Ureter (tissue), 1 donor: ENCODE measurements at regions not wholly inside any gene's neighbourhood (a gene's known extent, or its start where the extent isn't known, plus 50 kb on each side); places are given as distances from the start of the nearest gene placed in this dataset.
"Not testable (repeated sequence)": the region's sequence is repeated elsewhere in the genome, so short reads cannot be mapped to it uniquely, and the experiment has no call there.

Source experiments
- DNase-seq: peaks from one replicate; pipeline ENCODE4 v3.0.0-alpha.2; 2020; ENCODE audit warnings: low spot score
- donor health status: DM: yes; HTN: yes; CAD: no.

GRCh38 chr4:120299631-120300030, 233.0 kb upstream of the MAD2L1 start:
- DNase-seq: no peak

- no peak for DNase-seq
These were observed 226.7 kb upstream of the MAD2L1 start for GRCh38 chr4:120293341-120293740.

GRCh38 chr4:120291541-120291940, 224.9 kb upstream of the MAD2L1 start:
- no peak for DNase-seq

GRCh38 chr4:120290553-120290952, 223.9 kb upstream of the MAD2L1 start:
- DNase-seq: no peak

- DNase-seq: no peak
These were observed 220.2 kb upstream of the MAD2L1 start for GRCh38 chr4:120286813-120287212.

GRCh38 chr4:120281581-120281980, 214.9 kb upstream of the MAD2L1 start:
- no peak for DNase-seq

- DNase-seq: no peak
These were observed 210.7 kb upstream of the MAD2L1 start for GRCh38 chr4:120277391-120277790.

- no peak for DNase-seq
These were observed 200.0 kb upstream of the MAD2L1 start for GRCh38 chr4:120266602-120267001.

- no peak for DNase-seq
These were observed 197.0 kb upstream of the MAD2L1 start for GRCh38 chr4:120263618-120264017.

- DNase-seq: no peak
These were observed 194.5 kb upstream of the MAD2L1 start for GRCh38 chr4:120261117-120261516.

- not testable (repeated sequence) for DNase-seq
These were observed 189.6 kb upstream of the MAD2L1 start for GRCh38 chr4:120256112-120256775.

GRCh38 chr4:120238277-120238973, 171.8 kb upstream of the MAD2L1 start:
- no peak for DNase-seq

GRCh38 chr4:120236873-120237272, 170.2 kb upstream of the MAD2L1 start:
- no peak for DNase-seq

GRCh38 chr4:120232050-120232449, 165.4 kb upstream of the MAD2L1 start:
- DNase-seq: no peak

- DNase-seq: no peak
These were observed 161.4 kb upstream of the MAD2L1 start for GRCh38 chr4:120228086-120228485.

- DNase-seq: no peak
These were observed 160.9 kb upstream of the MAD2L1 start for GRCh38 chr4:120227554-120227953.

GRCh38 chr4:120225527-120225926, 158.9 kb upstream of the MAD2L1 start:
- DNase-seq: no peak

- DNase-seq: no peak
These were observed 152.3 kb upstream of the MAD2L1 start for GRCh38 chr4:120218981-120219380.

GRCh38 chr4:120215350-120215749, 148.7 kb upstream of the MAD2L1 start:
- DNase-seq: no peak

GRCh38 chr4:120211408-120212015, 144.9 kb upstream of the MAD2L1 start:
- no peak for DNase-seq

- DNase-seq: no peak
These were observed 143.1 kb upstream of the MAD2L1 start for GRCh38 chr4:120209706-120210105.

- DNase-seq: no peak
These were observed 140.4 kb upstream of the MAD2L1 start for GRCh38 chr4:120207021-120207420.

GRCh38 chr4:120202222-120202621, 135.6 kb upstream of the MAD2L1 start:
- DNase-seq: no peak
